ENCODE measurements at regions not wholly inside any gene's neighbourhood (a gene's known extent, or its start where the extent isn't known, plus 50 kb on each side); places are given as distances from the start of the nearest gene placed in this dataset.

DNA sequence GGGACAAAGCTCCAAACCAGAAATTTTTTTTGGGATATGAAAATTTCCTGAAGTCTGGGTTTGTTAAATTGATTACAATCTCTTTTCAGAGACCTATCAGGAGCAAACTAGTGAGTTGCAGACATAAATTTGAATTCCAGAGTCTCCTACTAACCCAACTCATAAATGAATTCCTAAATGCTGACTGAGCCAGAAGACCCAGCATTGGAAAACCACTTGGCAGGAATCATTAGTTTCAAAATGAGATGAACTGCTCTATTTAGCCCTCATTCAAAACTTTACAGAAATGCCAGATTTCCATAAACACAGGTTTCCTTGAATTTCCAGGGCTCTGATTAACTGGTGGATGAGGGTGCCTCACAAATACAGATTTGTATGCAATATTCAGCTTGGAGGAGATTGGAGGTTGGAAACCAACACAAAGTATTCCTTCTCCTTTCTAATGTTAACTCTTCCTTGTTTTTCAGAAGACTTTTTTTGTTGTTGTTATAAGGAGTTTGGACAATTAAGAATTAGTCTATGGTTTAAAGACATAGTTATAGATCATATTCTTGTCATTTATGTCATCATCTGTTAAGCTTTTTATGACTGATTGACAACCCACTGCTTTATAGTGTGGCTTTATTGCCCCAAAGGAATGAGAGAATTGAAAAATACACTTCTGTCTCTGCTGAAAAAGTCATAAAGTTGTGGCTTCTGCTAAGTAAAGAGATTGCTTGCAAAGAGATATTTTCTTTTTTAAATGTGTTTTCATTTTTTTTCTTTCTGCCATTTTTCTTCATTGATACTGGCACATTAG is 222.8 kb downstream of the HLX start:
- H3K36me3 ChIP-seq: no peaks in the 10 kb centered on the region
- no peak overlapping the region for H3K4me3 ChIP-seq
- no peak overlapping the region for H3K27ac ChIP-seq
- ATAC-seq (no peak), DNase-seq (no peak)
- intact Hi-C loops (cut with DNase I): no loop called here
- H3K4me1 ChIP-seq: peaks cover 9 to 36% of the 10 kb centered on the region in 2 donors
- TF ChIP-seq, protein P1, sequence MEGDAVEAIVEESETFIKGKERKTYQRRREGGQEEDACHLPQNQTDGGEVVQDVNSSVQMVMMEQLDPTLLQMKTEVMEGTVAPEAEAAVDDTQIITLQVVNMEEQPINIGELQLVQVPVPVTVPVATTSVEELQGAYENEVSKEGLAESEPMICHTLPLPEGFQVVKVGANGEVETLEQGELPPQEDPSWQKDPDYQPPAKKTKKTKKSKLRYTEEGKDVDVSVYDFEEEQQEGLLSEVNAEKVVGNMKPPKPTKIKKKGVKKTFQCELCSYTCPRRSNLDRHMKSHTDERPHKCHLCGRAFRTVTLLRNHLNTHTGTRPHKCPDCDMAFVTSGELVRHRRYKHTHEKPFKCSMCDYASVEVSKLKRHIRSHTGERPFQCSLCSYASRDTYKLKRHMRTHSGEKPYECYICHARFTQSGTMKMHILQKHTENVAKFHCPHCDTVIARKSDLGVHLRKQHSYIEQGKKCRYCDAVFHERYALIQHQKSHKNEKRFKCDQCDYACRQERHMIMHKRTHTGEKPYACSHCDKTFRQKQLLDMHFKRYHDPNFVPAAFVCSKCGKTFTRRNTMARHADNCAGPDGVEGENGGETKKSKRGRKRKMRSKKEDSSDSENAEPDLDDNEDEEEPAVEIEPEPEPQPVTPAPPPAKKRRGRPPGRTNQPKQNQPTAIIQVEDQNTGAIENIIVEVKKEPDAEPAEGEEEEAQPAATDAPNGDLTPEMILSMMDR (IDR thresholded peaks at IDR 0.05): no peak
- H3K27me3 ChIP-seq: no peaks in the 10 kb centered on the region
- no peaks in the 10 kb centered on the region for H3K9me3 ChIP-seq

DNA sequence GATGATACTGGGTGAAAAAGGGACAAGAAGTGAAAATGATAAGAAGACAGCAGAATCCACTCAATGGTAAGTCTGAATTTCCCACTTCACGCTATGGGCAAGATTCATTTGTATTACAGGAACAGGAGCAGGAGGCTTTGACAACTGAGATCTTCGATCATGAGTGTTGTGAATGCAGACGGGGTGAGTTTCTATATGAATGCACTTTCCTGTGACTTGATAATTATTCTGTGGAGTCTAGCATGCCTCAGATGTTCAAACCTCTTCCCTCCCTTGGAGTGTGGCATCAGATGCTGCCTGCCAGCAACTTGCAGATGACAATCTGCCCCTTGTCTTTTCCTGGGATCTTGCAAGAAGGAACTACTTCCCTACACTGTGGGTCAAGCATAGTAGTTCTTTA is 225.4 kb downstream of the HLX start:
- no peaks in the 10 kb centered on the region for H3K36me3 ChIP-seq
- peaks cover 9 to 16% of the 10 kb centered on the region in 2 donors for H3K4me1 ChIP-seq
- intact Hi-C loops (cut with DNase I): no loop called here
- H3K27ac ChIP-seq: no peak overlapping the region
- H3K4me3 ChIP-seq: no peak overlapping the region
- ATAC-seq (no peak), DNase-seq (no peak)
- no peaks in the 10 kb centered on the region for H3K9me3 ChIP-seq
- TF ChIP-seq, protein P1 (IDR thresholded peaks at IDR 0.05): no peak
- no peaks in the 10 kb centered on the region for H3K27me3 ChIP-seq

DNA sequence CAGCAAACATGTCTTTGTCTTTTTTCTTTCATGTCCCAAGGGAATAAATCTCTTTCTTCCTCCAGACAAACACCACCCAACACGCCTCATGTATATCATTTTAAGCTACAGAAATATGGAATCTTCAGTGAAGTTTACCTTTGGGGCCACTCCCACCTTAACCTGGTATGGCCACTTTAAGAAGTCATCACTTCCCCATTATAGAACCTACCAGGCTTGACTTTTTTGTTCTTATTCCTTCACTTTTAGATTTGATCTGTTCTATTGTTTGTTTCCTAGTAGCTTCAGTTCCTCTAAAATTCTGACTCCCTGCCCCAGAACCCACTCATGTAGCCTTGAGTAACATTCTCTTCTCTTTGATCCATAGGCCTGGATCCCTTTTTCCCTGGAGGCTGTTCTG is 226.3 kb downstream of the HLX start:
- H3K4me3 ChIP-seq: no peak overlapping the region
- peaks cover 0 to 1% of the 10 kb centered on the region in 2 donors for H3K9me3 ChIP-seq
- no peak overlapping the region for H3K27ac ChIP-seq
- intact Hi-C loops (cut with DNase I): no loop called here
- TF ChIP-seq, protein P1 (IDR thresholded peaks at IDR 0.05): no peak
- peaks cover 0 to 6% of the 10 kb centered on the region in 2 donors for H3K4me1 ChIP-seq
- H3K36me3 ChIP-seq: no peaks in the 10 kb centered on the region
- H3K27me3 ChIP-seq: no peaks in the 10 kb centered on the region
- no peak for DNase-seq
- ATAC-seq: no peak

DNA sequence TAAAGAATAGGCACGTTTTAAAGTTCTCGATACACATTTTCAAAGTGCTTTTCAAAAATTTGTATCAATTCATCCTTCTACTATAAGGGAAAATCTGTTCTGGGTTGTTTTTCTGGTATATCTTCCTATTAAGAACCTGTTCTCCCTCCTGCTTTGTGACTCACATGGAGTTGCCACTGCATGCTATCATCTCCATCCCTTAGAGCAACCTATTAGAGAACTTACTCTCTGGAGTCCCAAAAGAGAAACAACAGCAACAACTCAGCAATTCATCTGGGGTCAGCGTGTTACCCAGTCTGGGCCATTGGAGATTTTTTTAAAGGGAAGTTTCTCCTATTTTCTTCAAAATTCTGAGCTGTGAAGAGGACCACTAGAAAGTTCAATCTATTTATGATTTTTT is 227.4 kb downstream of the HLX start:
- no peaks in the 10 kb centered on the region for H3K4me1 ChIP-seq
- no peak for ATAC-seq
- TF ChIP-seq, protein P1 (IDR thresholded peaks at IDR 0.05): no peak

DNA sequence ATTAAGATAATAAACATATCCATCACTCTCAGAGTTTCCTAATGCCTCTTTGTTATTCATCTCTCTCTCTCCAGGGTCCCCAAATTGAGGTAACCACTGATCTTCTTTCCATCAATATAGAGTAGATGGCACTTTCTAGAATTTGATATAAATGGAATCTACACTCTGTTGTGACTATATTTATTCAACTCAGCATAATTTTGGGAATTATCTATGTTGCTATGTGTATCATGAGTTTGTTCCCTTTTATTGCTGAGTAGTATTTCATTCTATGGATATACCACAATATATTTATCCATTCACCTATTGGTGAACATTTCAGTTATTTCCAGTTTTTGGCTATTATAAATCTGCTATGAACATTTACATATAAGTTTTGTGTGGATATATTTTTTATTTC is 230.7 kb downstream of the HLX start:
- Histone ChIP-seq H3K27me3 (no peaks in the 10 kb centered on the region), H3K4me3 (no peak overlapping the region), H3K27ac (no peak overlapping the region), H3K4me1 (no peaks in the 10 kb centered on the region), H3K9me3 (peaks cover 0 to 4% of the 10 kb centered on the region in 2 donors), H3K36me3 (no peaks in the 10 kb centered on the region)
- DNase-seq (no peak), ATAC-seq (no peak)
- intact Hi-C loops (cut with DNase I): no loop called here
- TF ChIP-seq, protein P1 (IDR thresholded peaks at IDR 0.05): no peak

More for the DNA sequence above, 227.4 kb downstream of the HLX start:
- intact Hi-C loops (cut with DNase I): no loop called here
- H3K27me3 ChIP-seq: no peaks in the 10 kb centered on the region
- H3K4me3 ChIP-seq: no peak overlapping the region
- H3K27ac ChIP-seq: no peak overlapping the region
- no peaks in the 10 kb centered on the region for H3K36me3 ChIP-seq
- peaks cover 0 to 4% of the 10 kb centered on the region in 2 donors for H3K9me3 ChIP-seq
- no peak for DNase-seq

Data from left lung (tissue), 4 donors.